ENCODE measurements at regions not wholly inside any gene's neighbourhood (a gene's known extent, or its start where the extent isn't known, plus 50 kb on each side); places are given as distances from the start of the nearest gene placed in this dataset.
"Not testable (repeated sequence)": the region's sequence is repeated elsewhere in the genome, so short reads cannot be mapped to it uniquely, and the experiment has no call there.

DNA sequence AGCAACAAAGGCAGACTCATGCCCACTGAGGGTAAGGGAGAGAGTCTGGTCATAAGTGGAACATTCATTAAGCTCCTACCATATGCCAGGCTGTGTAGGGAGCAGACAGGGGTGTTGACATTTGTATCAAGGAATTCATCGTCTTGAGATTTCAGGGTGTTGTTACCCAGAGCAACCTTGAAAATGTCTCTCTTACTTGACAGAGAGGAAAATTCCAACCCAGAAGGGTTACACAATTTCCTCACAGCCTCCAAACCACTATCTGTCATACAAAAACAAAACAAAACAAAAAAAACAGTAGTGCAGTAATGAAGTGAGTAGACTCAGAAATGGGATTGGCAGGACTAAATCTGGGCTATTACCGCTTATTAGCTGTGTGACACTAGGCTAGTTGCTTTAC is 113.2 kb downstream of the MIAT start:
- DNase-seq: no peak

DNA sequence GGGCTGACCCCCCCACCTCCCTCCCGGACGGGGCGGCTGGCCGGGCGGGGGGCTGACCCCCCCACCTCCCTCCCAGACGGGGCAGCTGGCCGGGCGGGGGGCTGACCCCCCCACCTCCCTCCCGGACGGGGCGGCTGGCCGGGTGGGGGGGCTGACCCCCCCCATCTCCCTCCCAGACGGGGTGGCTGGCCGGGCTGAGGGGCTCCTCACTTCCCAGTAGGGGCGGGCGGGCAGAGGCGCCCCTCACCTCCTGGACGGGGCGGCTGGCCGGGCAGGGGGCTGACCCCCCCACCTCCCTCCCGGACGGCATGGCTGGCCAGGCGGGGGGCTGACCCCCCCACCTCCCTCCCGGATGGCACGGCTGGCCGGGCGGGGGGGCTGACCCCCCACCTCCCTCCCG is 115.7 kb downstream of the MIAT start:
- DNase-seq: not testable (repeated sequence)

DNA sequence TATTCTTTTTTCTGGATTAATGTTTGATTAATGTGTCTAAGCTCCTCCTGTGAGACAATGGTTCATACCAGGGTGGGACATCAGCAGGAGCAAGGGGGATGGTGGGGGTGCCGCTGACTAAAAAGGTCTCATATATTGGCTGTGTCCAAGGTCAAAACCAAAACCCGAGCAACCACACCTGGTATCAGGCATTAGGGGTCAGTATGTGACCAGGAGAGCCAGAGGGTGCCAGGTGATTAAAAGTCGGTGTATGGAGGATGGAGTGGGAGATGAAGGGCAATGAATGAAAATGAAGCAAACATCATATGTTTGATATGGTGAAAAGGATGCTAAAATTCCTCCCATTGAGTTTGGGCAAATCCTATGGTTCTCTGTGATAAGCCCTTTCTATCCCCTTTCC is 118.0 kb downstream of the MIAT start:
- no peak for DNase-seq

DNA sequence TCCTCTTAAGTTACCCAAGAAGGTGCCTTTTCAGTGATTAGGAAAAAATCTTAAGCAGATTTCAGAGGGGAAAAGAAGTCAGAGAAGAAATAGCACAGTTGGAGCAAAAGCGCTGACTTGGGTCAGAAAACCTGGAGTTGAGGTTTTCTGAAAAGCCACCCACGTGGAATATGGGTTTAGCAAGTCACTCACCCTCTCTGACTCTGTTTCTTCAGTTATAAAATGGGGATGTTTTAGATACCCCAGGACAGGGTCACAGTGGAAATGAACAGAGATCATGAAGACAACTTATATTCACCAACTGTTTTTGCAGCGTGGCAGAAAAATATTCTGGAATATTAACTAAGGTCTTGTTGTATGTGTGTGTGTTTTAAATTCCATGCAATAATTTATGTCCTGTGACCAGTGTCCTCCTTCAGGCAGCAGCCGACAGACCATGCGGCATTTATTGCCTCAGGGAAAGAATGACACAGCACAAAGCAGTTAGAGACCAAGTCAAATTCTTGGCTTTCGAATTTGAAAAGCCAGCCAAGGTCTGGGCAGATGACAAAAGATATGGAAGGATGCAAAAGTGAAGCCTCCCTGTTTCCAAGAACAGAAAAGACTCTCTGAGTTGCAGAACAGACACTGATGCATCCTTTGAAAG is 119.9 kb downstream of the MIAT start:
- no peak for DNase-seq

DNA sequence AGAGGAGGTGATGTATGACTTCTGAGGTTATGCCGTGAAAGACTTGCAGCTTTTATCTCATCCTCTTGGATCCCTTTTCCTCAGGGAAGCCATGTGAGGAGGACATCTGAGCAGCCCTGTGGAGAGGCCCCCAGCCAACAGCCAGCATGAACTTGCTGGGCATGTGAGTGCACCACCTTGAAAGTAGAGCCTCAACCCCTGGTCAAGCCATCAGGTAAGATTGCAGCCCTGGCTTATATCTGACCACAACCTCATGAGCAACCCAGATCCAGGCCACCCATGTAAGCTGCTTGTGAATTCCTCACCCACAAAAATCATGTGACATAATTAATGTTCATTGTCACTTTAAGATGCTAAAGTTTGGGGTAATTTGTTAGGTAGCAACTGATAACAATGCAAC is 121.0 kb downstream of the MIAT start:
- no peak for DNase-seq

DNA sequence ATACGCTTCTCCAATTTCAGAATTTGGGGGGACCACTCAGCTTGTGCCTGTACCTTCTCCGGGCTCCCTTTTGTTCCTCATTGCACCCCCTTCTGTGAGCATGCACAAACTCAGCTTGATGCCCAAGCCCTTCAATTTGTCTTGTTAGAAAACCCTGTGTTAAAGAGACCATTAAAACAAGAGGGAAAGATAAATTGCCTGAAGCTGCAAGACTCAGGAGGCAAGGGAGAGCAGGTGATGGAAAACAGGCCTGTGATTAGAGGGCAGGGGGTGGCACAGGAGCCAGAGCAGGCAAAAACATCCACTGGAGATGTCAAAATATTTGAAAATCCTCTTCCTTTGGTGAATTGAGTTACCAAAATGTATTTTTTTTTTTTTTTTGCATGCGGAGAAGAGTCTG is 121.7 kb downstream of the MIAT start:
- no peak for DNase-seq

DNA sequence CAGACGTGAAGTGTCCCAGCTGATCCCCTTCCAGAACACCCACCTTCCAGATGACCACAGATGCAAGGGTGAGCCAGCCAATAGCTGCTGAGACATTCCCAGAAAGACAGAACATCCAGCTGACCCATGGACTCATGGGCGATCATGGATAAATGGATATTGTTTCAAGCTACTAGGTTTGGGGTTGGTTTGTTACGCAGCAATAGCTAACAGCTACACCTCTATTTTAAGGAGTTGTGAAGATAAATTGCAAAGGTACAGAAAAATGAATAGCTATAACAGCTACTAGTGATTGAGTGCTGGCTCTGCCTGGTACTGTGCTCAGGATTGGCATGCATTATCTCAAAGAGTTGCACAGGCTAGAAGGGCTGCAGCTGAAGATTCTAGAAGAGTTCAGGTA is 122.5 kb downstream of the MIAT start:
- DNase-seq: no peak

DNA sequence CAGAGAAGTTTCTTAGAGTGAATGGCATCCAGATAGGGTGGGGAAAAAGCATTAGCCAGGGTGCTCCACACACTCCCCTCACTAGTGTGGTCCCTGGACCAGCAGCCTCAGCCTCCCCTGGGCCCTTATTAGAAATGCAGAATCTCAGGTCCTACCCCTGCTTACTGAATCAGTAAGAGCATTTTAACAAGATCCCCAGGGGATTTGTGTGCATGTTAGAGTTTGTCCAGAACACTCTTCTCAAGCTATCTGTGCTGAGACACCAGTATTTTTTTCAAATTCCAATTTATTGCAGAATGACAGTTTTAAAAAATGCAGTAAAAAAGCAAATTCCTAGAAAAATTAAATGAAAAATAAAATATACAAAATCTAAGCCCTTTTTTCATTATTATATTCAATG is 123.1 kb downstream of the MIAT start:
- no peak for DNase-seq

DNA sequence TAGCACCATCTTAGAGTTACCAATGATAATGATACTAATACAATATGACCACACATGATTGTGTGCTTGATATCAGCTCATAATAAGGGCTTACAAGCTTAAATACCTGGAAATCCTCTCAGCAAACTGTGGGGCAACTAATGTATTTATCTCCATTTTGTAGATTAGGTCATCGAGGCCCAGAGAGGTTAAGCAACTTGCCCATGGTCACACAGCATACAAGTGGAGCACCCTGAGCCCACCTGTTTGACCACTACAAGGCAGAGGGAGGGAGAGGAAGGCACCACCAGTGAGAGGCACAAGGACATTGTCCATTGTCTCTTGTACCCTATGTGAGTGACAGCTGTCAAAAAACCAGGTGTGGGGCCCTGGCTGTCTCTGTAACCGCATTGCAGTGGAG is 123.7 kb downstream of the MIAT start:
- no peak for DNase-seq

DNA sequence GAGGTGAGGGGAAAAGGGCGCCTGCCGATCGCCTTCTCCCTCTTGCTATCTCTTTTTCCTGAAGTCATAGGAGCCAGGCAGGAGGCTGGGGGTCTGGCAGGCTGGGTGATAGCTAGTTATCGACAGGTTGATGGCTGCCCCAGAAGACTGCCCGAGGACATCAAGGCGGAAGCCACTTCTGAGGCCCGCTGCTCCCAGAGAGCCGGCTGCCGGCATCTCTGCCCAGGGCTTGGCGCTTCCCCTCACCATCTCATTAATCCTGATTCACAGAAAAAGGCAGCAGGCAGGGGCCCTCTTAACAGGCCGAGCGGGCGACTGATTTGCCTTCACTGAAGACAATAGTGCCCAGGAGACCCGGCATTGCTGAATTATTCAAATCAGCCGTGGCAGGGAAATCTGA is 124.2 kb downstream of the MIAT start:
- DNase-seq: no peak

DNA sequence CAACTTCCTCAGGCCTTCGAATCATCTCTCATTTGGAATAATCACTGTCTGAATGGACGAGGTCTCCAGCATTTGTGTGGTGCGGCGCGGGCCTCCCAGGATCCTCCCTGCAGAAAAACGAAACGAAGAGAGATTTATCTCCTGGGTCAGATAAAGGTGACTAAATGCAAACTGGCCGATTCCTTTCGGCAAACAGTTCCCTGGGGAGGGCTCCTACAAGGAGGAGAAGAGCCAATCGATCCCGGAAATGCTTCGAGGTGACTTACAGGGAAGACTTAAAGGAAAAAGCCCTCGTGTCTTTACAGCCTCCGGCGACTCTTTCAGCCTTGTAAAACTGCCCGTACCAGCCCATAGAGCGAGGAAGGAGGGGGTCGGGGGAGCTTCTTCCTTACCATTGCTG is 126.5 kb downstream of the MIAT start:
- no peak for DNase-seq

DNA sequence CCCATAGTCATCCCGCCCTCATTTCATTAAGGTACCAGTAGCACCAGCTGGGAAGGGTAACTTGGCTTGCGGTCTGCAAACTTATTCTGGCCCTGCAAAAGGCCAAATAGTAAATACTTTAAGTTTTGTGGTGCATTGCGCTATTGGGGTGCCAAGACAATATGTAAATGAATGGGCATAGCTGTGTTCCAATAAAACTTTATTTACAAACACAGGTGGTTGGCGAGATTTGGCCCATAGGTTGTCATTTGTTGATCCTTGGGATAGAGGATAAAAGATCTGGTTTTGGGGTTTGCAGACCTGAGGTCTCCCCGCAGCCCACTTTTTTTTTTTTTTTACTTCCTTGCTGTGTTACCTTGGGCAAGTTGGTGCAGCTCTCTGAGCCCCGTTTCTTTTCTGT is 127.4 kb downstream of the MIAT start:
- DNase-seq: no peak

DNA sequence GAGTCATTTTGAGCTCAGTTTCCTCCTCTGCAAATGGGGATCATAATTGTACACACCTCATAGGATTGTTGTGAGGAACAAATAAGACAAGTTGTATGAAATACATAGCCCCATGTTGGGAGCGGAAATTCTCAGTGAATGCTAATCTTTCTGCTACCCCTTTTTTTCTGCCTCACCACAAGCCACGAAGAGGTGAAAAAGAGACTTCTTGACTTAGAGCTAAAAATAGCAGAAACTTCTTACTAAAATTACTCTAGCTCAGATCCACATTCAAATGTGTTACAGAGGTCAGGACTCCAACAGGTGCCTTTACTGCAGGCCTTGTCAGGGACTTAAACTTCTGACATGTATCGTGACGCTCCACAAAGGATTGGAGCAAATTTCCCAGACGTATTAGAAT is 128.5 kb downstream of the MIAT start:
- DNase-seq: no peak

DNA sequence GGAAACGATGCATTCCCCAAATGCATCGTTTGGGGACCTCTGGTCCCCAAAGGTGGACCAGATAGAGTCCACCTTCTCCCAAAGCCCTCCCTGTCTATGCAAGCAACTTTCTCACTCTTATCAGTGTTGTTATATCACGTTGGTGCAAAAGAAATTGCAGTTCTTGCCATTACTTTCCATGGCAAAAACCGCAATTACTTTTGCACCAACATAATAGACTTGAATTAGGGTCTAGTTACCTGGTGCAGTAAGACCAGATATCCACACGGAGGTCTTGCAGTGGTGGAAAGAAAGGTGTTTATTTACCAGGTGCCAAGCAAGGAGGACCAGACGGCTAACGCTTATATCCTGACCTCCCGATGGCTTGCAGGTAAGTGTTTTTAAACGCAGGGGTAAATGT is 129.0 kb downstream of the MIAT start:
- no peak for DNase-seq

DNA sequence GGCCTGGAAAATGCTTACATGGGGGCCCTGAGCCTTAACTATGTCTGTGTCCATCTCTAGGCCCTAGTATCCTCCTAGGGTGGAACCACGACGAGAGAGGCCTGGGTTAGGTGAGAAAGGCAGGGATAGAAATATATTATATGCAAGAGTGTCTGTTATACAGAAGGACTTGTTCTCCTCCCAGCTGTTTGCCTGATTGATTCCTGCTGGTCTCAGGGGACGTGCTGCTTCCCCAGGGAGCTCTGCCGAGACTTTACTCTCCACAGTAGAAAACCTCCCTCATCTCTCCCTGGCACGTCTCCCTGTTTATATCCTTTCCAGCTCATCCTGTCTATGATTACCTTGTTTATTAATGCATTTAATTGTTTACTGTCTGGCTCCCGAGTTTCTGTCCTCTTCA is 132.6 kb downstream of the MIAT start:
- DNase-seq: no peak

DNA sequence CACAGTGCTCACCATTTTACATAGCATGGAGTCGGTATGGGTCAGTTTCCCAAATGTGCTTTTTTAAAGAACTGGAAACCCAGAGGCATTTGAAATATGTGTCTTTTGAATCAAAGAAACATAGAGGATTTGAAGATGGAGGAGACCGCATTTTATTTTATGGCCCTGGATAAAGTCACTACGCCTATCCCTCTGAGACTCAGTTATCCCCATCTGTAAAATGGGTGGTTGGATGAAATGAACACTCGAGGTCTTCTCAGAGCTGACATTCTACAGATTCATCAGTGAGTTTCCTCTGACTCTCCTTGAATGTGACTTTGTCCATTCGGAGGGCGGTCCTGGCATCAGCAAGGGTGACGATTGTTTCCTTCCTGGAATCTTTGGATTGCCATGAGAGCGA is 135.1 kb downstream of the MIAT start:
- DNase-seq: no peak

DNA sequence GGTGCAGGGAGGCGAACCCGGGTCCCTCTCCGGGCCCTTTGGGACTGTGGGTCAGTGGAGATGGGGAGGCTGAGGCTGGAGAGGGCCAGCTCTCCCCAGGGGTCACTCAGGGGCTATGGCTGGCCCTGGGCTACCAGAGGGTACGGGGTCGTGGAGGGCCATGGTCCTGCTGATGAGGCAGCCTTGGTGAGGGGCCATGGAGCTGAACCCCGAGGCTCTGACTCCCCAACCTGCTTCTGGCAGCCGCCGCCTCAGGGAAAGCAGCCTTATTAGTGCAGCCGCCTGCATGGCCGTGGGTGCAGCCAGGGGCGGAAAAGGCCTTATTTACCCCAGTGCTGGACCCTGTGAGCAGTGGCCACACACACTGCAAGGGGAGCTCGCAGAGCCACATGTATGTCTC is 139.4 kb downstream of the MIAT start:
- no peak for DNase-seq

DNA sequence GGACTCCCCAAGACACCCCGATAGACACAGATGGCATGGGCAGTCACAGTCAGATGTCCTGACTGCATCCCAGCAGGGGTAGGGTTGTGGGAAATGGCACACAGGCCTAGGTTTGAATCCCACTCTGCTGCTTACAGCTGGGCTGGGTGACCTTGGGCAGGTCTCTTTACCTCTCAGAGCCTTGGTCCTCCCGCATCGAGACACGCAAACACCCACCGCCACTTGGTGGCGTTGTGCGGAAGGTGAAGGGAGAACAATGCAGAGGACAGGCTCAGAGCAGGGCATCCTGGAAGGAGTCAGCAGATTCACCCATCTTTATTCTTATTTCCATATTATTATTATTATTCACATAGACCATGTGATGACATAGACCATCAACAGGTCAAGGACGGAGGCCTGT is 140.5 kb downstream of the MIAT start:
- DNase-seq: no peak

DNA sequence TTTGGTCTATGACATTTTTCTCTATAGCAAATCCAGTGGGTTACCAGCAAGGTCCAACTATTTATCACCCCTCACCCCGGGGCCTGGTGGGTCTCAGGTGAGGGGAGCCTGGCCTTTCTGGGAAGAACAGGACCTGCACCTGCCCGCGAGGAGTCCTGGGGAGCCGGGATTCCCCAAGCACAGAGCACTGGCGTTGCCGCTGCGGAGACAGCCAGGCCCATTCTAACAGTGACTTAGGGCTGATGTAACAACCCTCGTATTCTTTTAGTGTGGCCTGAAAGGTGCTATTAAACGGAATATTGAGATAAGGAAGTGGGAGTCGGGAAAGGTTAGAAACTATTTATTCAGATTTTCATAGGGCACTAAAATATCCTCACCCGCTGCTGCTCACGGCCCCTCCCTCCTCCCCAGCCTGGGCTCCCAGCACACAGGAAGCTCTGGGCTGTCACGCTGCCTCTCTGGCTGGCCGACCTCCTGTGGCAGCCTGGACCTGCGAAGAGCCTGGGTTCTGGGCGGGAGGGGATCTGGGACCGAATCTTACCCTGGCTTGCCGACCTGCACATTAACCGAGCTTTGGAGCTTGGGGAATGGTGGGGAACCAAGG is 141.2 kb downstream of the MIAT start:
- DNase-seq: no peak

DNA sequence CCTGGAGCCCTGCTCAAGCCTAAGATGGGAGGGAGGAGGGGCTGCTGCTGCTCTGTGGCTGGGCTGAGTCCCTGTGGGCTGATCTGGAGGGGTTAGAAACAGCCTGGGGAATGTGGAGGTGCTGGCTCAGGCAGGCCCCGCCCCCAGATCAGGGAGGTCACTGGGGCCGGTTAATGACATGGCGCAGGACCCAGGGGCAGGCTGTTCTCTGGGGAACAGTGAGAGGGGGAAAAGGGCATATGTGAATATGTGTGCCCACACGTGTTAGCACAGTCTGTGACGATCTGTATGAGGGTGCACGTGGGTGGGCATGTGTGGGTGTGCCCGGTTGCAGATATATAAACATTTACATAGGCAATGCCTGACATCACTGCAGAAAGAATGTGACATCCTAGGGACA is 143.5 kb downstream of the MIAT start:
- DNase-seq: no peak

DNA sequence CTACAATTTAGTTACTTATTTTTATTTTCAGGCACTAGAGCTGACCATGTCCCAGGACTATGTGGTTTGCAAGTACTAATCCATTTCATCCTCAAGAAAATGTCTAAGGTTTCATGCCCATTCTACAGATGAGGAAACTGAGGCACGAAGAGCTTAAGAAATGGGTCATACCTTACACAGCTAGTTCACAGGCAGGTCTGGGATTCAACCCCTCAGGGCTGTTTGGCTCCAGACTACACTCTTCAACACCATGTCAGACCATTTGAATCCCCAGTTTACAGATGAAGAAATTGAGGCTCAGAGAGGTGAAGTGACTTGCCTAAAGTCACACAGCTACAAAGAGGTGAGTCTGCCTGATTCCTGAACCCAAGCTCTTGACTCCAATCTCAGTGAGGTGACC is 144.1 kb downstream of the MIAT start:
- DNase-seq: no peak

DNA sequence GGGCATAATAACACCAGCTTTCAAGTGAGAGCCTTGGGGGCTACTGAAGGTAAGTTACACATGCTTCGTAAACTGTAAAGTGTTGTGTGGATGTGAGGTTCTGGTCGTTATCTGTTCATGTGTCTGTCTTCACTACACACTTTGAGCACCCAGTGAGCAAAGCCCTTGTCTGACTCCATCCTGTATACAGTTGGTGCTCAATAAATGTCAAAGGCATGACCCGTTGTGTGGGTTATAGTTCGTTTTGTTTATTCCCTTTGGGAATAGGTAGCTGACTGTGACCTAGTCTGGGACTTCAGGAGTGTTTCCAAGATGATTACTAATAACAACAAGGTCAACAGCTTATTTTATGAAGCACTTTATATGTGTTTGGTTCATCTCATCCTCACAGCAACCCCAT is 146.9 kb downstream of the MIAT start:
- DNase-seq: no peak

DNA sequence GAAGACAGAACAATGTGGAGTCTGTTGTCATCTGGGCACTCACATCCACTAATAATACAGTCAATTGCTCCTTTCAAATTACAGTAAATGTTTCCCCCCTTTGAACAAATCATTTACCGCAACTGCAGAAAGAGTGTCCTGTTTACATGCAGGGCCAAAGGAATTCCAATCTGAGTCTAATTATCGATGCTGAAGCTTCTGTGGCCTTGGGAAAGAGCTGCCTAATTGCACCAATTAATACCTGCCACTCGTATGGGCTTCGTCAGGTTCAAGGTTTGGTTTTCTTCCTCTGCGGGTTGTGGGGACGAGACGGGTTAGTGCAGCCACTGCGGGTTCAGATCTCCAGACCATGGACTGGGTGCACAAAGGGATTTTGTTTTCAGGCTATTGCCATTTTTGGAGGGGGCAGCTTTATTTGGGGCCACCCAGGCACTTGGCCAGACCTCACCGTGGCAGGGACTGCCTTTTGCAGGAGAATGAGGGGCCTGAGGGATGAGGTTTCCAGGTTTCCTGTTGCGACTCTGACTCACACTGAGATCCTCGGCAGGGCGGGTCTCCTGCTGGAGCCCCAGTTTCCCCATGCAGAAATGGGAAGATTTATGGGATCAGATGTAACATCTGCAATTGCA is 147.6 kb downstream of the MIAT start:
- no peak for DNase-seq

DNA sequence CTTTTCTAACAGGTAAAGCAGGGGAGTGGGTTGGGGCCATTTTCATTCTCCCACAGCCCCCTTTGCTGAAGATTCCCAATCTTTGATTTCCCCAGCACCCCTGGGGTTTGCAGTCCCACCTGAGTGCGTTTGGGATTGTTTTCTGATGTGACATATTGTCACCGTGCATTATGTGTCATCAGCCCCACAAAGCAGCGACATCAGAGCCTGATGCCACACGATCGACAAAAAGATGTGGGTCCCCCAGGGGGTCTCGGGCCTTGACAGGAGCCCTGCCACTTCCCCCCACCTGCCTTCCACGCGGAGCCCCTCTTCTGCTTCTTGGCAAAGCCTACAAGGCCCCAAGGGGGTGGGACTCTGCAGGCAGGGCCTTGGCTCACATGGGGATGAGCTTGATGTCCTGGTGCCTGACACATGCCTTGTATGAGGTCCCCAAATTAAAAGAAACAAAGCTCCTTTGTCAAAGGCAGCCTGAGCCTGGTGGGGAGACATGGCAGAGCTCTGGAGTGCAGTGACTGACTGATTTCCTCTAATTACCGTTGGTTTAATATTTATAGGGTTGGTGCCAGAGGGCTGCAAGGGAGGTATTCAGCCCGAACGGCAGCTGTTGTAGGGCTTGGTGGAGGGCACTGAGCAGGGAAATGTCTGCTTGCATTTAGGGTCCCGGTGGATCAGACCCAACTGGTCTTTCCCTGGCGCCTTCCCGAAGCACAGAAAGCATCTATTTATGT is 149.2 kb downstream of the MIAT start:
- DNase-seq: no peak
